HepG2 (cell line): ENCODE measurements at regions not wholly inside any gene's neighbourhood (a gene's known extent, or its start where the extent isn't known, plus 50 kb on each side); places are given as distances from the start of the nearest gene placed in this dataset.

Experiments
- ATAC-seq: fragments of 200-7000 bp; cut with Tn5 transposase; 3 replicates; pipeline ENCODE4 v1.9.1; 2020; ENCODE audit warnings: mild to moderate bottlenecking, moderate library complexity
- BruUV-seq: library from RNA; stranded (reverse); fragments of 400-500 nt; replicated peaks from 2 replicates; lab custom pipeline; 2021; lab: Mats Ljungman, UMichigan
- CTCF ChIA-PET: fragments of 300-600 bp; formaldehyde crosslinking; extraction: SDS; loops from one replicate; lab custom pipeline; 2021; ENCODE audit warnings: low total read pairs, inconsistent platforms, low intra/inter-chr PET ratio; lab: Yijun Ruan, JAX
- POLR2A ChIA-PET: fragments of 350-600 bp; sonication (Branson Sonifier 250); formaldehyde crosslinking; loops from one replicate; lab custom pipeline; 2020; ENCODE audit warnings: antibody characterized with exemption, inconsistent platforms; lab: Yijun Ruan, JAX
- DNase-seq: peaks from one replicate; pipeline ENCODE4 v3.0.0-alpha.2; 2015; ENCODE audit warnings: low spot score
- FAIRE-seq: peaks from 3 replicates; lab custom pipeline; 2011; peaks lifted over from hg19 to GRCh38; lab: Jason Lieb, UNC
- H2AFZ ChIP-seq: one replicate; pipeline ENCODE4 v1.6.1; 2011; ENCODE audit warnings: low read length, inconsistent platforms
- H3K27ac ChIP-seq: fragments of 300-600 bp; 3 replicates; pipeline ENCODE4 v1.8.0; 2011; ENCODE audit warnings: mixed run types, mild to moderate bottlenecking, mixed read lengths, low read length, inconsistent platforms; ENCODE audit not compliant: insufficient read depth; ENCODE audit errors: extremely low read length
- H3K27me3 ChIP-seq, 2 experiments: fragments of 200-600 bp in 1 of 2; 2 replicates in 1 of 2; 3 replicates in 1 of 2; pipeline versions ENCODE4 v1.6.0 to v1.8.0; 2011; ENCODE audit warnings: low read length in 2 of 2, mild to moderate bottlenecking in 2 of 2, moderate library complexity in 2 of 2, inconsistent platforms in 1 of 2; ENCODE audit not compliant: insufficient read depth in 2 of 2, control insufficient read depth in 1 of 2
- H3K36me3 ChIP-seq, 2 experiments: fragments of 200-600 bp in 1 of 2; replicated peaks in 1 of 2; 2 replicates in 1 of 2; 3 replicates in 1 of 2; pipeline versions ENCODE4 v1.5.1 to v1.8.0; 2011; ENCODE audit warnings: low read length in 2 of 2, inconsistent platforms in 1 of 2; ENCODE audit not compliant: insufficient read depth in 2 of 2, control insufficient read depth in 1 of 2
- H3K4me1 ChIP-seq: 2 replicates; pipeline ENCODE4 v1.5.1; 2012; ENCODE audit warnings: low read length, inconsistent platforms; ENCODE audit not compliant: insufficient read depth
- H3K4me2 ChIP-seq: 2 replicates; pipeline ENCODE4 v1.6.0; 2011; ENCODE audit warnings: low read depth, low read length, inconsistent platforms
- H3K4me3 ChIP-seq, 3 experiments: fragments of 200-600 bp in 1 of 3; sonication (generic), shearing (Covaris generic) in 1 of 3; replicated peaks in 1 of 3; 2 replicates each; pipeline ENCODE4 v1.5.1; 2011 to 2016; ENCODE audit warnings: low read length in 3 of 3, inconsistent platforms in 2 of 3, low read depth in 2 of 3, mild to moderate bottlenecking in 2 of 3, control low read depth in 1 of 3, mixed read lengths in 1 of 3; ENCODE audit not compliant: insufficient read depth in 1 of 3
- H3K79me2 ChIP-seq: one replicate; pipeline ENCODE4 v1.6.1; 2011; ENCODE audit warnings: low read length, inconsistent platforms; ENCODE audit not compliant: insufficient read depth
- H3K9ac ChIP-seq: 2 replicates; pipeline ENCODE4 v1.6.0; 2011; ENCODE audit warnings: mild to moderate bottlenecking, low read depth, low read length, inconsistent platforms; ENCODE audit not compliant: insufficient read depth
- H3K9me3 ChIP-seq: 2 replicates; pipeline ENCODE4 v1.5.1; 2012; ENCODE audit warnings: mild to moderate bottlenecking, low read length
- H4K20me1 ChIP-seq: 2 replicates; pipeline ENCODE4 v1.6.0; 2011; ENCODE audit warnings: inconsistent platforms, mild to moderate bottlenecking, low read length, moderate library complexity; ENCODE audit not compliant: insufficient read depth
- CREM ChIP-seq, 2 experiments: sonication (generic) in 1 of 2; formaldehyde crosslinking in 1 of 2; IDR thresholded peaks; 2 replicates each; pipeline versions ENCODE4 v1.4.0 to v1.6.1; 2016 to 2020; ENCODE audit warnings: antibody characterized with exemption in 1 of 2, mild to moderate bottlenecking in 1 of 2, missing genetic modification reagents in 1 of 2
- HMGXB3 ChIP-seq: sonication (generic); formaldehyde crosslinking; IDR thresholded peaks from 2 replicates; pipeline ENCODE4 v1.4.0; 2020; ENCODE audit warnings: missing genetic modification reagents, borderline replicate concordance
- HNRNPL ChIP-seq: fragments of 200-400 bp; formaldehyde crosslinking; IDR thresholded peaks from 2 replicates; pipeline ENCODE4 v1.6.1; 2017; ENCODE audit warnings: mild to moderate bottlenecking, low read depth, low read length
- RXRA ChIP-seq: sonication (generic); formaldehyde crosslinking; IDR thresholded peaks from 2 replicates; pipeline ENCODE4 v1.5.1; 2020; ENCODE audit warnings: missing genetic modification reagents
- SRY ChIP-seq: sonication (generic); formaldehyde crosslinking; IDR thresholded peaks from 2 replicates; pipeline ENCODE4 v1.8.0; 2022; ENCODE audit warnings: mild to moderate bottlenecking, missing genetic modification reagents
- ZNF557 ChIP-seq: sonication (generic); formaldehyde crosslinking; IDR thresholded peaks from 2 replicates; pipeline ENCODE4 v1.4.0; 2020; ENCODE audit warnings: missing genetic modification reagents
- ZNF576 ChIP-seq: sonication (generic); formaldehyde crosslinking; IDR thresholded peaks from 2 replicates; pipeline ENCODE4 v1.4.0; 2020; ENCODE audit warnings: mild to moderate bottlenecking, missing genetic modification reagents
- ZNF747 ChIP-seq: sonication (generic); formaldehyde crosslinking; IDR thresholded peaks from 2 replicates; pipeline ENCODE4 v1.8.1; 2023; ENCODE audit warnings: missing genetic modification reagents, mild to moderate bottlenecking, borderline replicate concordance
- WGBS: methylation state at CpG from one replicate; pipeline ENCODE4 v1.1.6; 2017; ENCODE audit warnings: low lambda C conversion rate; 5-methylcytosine and 5-hydroxymethylcytosine counted together
- in situ Hi-C: cut with HindIII; loops from 2 replicates; pipeline ENCODE4 v1.10.0; 2017; ENCODE audit warnings: low pct_unique_long_range_greater_than_20kb; ENCODE audit not compliant: extremely low pct_ligation_motif_present
- intact Hi-C: fragments of 100-400 bp; cut with micrococcal nuclease; formaldehyde crosslinking; loops from one replicate; pipeline ENCODE4 v1.10.0; 2022; ENCODE audit not compliant: unreplicated experiment
- TF ChIP-seq, protein P1 (sequence below): fragments of 450-650 bp; IDR thresholded peaks from 2 replicates; pipeline ENCODE4 v1.6.1; 2017; ENCODE audit warnings: mild to moderate bottlenecking
- TF ChIP-seq, protein P2 (sequence below): sonication (generic); formaldehyde crosslinking; IDR thresholded peaks from 2 replicates; pipeline ENCODE4 v1.5.0; 2020; ENCODE audit warnings: mild to moderate bottlenecking, missing genetic modification reagents
- TF ChIP-seq, protein P3 (sequence below): sonication (generic); formaldehyde crosslinking; IDR thresholded peaks from 2 replicates; pipeline ENCODE4 v1.4.0; 2020; ENCODE audit warnings: missing genetic modification reagents, borderline replicate concordance

DNA sequence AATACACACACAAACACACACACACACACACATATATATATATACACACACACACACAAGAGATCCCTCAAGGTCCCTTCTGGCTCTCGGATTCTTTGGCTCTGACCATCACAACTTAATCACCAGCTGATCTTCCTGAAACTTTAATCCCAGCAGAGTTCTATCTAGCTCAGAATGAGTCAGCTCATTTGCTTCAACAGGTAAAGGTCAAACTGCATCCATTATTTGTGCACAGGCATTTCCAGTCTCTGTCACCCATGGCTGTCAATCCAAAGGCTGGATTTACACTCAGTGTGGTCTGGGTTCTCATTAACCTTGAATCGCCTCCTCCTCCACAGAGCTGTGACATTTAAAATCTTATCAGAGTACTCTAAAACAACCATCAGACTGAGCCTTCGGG lies 113.3 kb upstream of the TMPO start (continued):
- TF ChIP-seq HMGXB3 (CRISPR knock-in tag) = no peak
- TF ChIP-seq HNRNPL = no peak
- TF ChIP-seq, all 625 proteins: peak for 7

- H3K27ac ChIP-seq = no peak overlapping the region
- no peak overlapping the region for H3K9ac ChIP-seq
- DNase-seq (no peak), FAIRE-seq (no peak), ATAC-seq (no peak)
- no peaks in the 10 kb centered on the region for H3K9me3 ChIP-seq
- WGBS = 72% methylated on average over 3 of the region's 3 CpGs
- ChIA-PET CTCF (no interaction called here), POLR2A (no interaction called here)
- no peaks in the 10 kb centered on the region for H4K20me1 ChIP-seq
- H2AFZ ChIP-seq = no peak overlapping the region
- peaks cover 29% of the 10 kb centered on the region for H3K4me1 ChIP-seq
- no peaks in the 10 kb centered on the region for H3K27me3 ChIP-seq
- no peaks in the 10 kb centered on the region for H3K36me3 ChIP-seq
- in situ Hi-C loops (no loop called here), intact Hi-C loops (no loop called here)
- no peaks in the 10 kb centered on the region for H3K79me2 ChIP-seq
- H3K4me3 ChIP-seq = no peak overlapping the region
- no TSS peak for BruUV-seq
- H3K4me2 ChIP-seq = no peak overlapping the region
- TF ChIP-seq ZNF747 (no peak), RXRA (CRISPR knock-in tag) (no peak), ZNF557 (CRISPR knock-in tag) (no peak), SRY (CRISPR knock-in tag) (no peak), CREM (IDR thresholded peaks at IDR 0.05) (no peak), CREM (CRISPR knock-in tag; IDR thresholded peaks at IDR 0.05) (no peak), ZNF576 (CRISPR knock-in tag) (no peak)
- TF ChIP-seq, protein P1, sequence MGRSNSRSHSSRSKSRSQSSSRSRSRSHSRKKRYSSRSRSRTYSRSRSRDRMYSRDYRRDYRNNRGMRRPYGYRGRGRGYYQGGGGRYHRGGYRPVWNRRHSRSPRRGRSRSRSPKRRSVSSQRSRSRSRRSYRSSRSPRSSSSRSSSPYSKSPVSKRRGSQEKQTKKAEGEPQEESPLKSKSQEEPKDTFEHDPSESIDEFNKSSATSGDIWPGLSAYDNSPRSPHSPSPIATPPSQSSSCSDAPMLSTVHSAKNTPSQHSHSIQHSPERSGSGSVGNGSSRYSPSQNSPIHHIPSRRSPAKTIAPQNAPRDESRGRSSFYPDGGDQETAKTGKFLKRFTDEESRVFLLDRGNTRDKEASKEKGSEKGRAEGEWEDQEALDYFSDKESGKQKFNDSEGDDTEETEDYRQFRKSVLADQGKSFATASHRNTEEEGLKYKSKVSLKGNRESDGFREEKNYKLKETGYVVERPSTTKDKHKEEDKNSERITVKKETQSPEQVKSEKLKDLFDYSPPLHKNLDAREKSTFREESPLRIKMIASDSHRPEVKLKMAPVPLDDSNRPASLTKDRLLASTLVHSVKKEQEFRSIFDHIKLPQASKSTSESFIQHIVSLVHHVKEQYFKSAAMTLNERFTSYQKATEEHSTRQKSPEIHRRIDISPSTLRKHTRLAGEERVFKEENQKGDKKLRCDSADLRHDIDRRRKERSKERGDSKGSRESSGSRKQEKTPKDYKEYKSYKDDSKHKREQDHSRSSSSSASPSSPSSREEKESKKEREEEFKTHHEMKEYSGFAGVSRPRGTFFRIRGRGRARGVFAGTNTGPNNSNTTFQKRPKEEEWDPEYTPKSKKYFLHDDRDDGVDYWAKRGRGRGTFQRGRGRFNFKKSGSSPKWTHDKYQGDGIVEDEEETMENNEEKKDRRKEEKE = no peak
- TF ChIP-seq, protein P2, sequence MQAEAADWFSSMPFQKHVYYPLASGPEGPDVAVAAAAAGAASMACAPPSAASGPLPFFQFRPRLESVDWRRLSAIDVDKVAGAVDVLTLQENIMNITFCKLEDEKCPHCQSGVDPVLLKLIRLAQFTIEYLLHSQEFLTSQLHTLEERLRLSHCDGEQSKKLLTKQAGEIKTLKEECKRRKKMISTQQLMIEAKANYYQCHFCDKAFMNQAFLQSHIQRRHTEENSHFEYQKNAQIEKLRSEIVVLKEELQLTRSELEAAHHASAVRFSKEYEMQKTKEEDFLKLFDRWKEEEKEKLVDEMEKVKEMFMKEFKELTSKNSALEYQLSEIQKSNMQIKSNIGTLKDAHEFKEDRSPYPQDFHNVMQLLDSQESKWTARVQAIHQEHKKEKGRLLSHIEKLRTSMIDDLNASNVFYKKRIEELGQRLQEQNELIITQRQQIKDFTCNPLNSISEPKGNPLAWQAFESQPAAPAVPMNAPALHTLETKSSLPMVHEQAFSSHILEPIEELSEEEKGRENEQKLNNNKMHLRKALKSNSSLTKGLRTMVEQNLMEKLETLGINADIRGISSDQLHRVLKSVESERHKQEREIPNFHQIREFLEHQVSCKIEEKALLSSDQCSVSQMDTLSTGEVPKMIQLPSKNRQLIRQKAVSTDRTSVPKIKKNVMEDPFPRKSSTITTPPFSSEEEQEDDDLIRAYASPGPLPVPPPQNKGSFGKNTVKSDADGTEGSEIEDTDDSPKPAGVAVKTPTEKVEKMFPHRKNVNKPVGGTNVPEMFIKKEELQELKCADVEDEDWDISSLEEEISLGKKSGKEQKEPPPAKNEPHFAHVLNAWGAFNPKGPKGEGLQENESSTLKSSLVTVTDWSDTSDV (CRISPR knock-in tag) = no peak
- TF ChIP-seq, protein P3, sequence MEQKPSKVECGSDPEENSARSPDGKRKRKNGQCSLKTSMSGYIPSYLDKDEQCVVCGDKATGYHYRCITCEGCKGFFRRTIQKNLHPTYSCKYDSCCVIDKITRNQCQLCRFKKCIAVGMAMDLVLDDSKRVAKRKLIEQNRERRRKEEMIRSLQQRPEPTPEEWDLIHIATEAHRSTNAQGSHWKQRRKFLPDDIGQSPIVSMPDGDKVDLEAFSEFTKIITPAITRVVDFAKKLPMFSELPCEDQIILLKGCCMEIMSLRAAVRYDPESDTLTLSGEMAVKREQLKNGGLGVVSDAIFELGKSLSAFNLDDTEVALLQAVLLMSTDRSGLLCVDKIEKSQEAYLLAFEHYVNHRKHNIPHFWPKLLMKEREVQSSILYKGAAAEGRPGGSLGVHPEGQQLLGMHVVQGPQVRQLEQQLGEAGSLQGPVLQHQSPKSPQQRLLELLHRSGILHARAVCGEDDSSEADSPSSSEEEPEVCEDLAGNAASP (CRISPR knock-in tag) = no peak
These were observed 112.7 kb upstream of the TMPO start for GRCh38 chr12:98402671-98403070.
